ENCODE measurements at regions not wholly inside any gene's neighbourhood (a gene's known extent, or its start where the extent isn't known, plus 50 kb on each side); places are given as distances from the start of the nearest gene placed in this dataset.

GRCh38 chr3:27536491-27536890, 52.3 kb upstream of the SLC4A7 start:
- TF ChIP-seq PRDM6 (tag by site-specific recombination; IDR thresholded peaks at IDR 0.05) (no peak), ZFP69B (tag by site-specific recombination; IDR thresholded peaks at IDR 0.05) (no peak), ZNF621 (tag by site-specific recombination; IDR thresholded peaks at IDR 0.05) (no peak)
- no peak overlapping the region for H3K4me3 ChIP-seq (ENCODE audit: low read depth, low read length)
- H3K4me1 ChIP-seq (ENCODE audit: control insufficient read depth, insufficient read depth, low read length): peaks cover 2% of the 10 kb centered on the region; the same call in 1 of the 2 replicates
- no peak overlapping the region for H3K27ac ChIP-seq (ENCODE audit: extremely low read depth, low read depth, low read length)
- H3K9me3 ChIP-seq (ENCODE audit: control insufficient read depth, insufficient read depth, low read depth, low read length): no peaks in the 10 kb centered on the region
- ChIA-PET CTCF (no interaction called here), POLR2A (no interaction called here)
- H3K36me3 ChIP-seq (ENCODE audit: control insufficient read depth in 2 of 2, insufficient read depth in 1 of 2, low read length in 2 of 2): no peaks in the 10 kb centered on the region

GRCh38 chr3:27535809-27536392, 51.7 kb upstream of the SLC4A7 start:
- peaks cover 2% of the 10 kb centered on the region; the same call in 1 of the 2 replicates for H3K4me1 ChIP-seq (ENCODE audit: control insufficient read depth, insufficient read depth, low read length)
- TF ChIP-seq ZNF239 (tag by site-specific recombination; IDR thresholded peaks at IDR 0.05) (no peak), ZNF660 (tag by site-specific recombination; IDR thresholded peaks at IDR 0.05) (no peak), ZSCAN4 (tag by site-specific recombination; IDR thresholded peaks at IDR 0.05) (no peak), ZNF157 (tag by site-specific recombination; IDR thresholded peaks at IDR 0.05) (no peak), ZFP37 (tag by site-specific recombination; IDR thresholded peaks at IDR 0.05) (no peak), GLI4 (tag by site-specific recombination; IDR thresholded peaks at IDR 0.05) (no peak), ZNF610 (tag by site-specific recombination; IDR thresholded peaks at IDR 0.05; ENCODE audit: borderline replicate concordance) (no peak), PATZ1 (tag by site-specific recombination; IDR thresholded peaks at IDR 0.05) (no peak), ZNF596 (tag by site-specific recombination; IDR thresholded peaks at IDR 0.05) (no peak)
- no peaks in the 10 kb centered on the region for H3K9me3 ChIP-seq (ENCODE audit: control insufficient read depth, insufficient read depth, low read depth, low read length)
- H3K36me3 ChIP-seq (ENCODE audit: control insufficient read depth in 2 of 2, insufficient read depth in 1 of 2, low read length in 2 of 2): no peaks in the 10 kb centered on the region
- ChIA-PET CTCF (no interaction called here), POLR2A (no interaction called here)
- H3K27ac ChIP-seq (ENCODE audit: extremely low read depth, low read depth, low read length): no peak overlapping the region
- H3K4me3 ChIP-seq (ENCODE audit: low read depth, low read length): no peak overlapping the region

GRCh38 chr3:27533718-27534573, 49.8 kb upstream of the SLC4A7 start:
- Histone ChIP-seq H3K36me3 (ENCODE audit: control insufficient read depth in 2 of 2, insufficient read depth in 1 of 2, low read length in 2 of 2) (no peaks in the 10 kb centered on the region), H3K27ac (ENCODE audit: extremely low read depth, low read depth, low read length) (no peak overlapping the region), H3K4me1 (ENCODE audit: control insufficient read depth, insufficient read depth, low read length) (peaks cover 2% of the 10 kb centered on the region; the same call in 1 of the 2 replicates), H3K9me3 (ENCODE audit: control insufficient read depth, insufficient read depth, low read depth, low read length) (no peaks in the 10 kb centered on the region), H3K4me3 (ENCODE audit: low read depth, low read length) (no peak overlapping the region)
- POLR2A ChIA-PET: no interaction called here
- CTCF ChIA-PET: no interaction called here
- peak; percentile 35; the same call in 1 of the 2 replicates for TF ChIP-seq IKZF3 (tag by site-specific recombination; IDR thresholded peaks at IDR 0.05)
- TF ChIP-seq ZNF184 (tag by site-specific recombination; IDR thresholded peaks at IDR 0.05): peak; percentile 93
- no peak for TF ChIP-seq BCL11A (tag by site-specific recombination; IDR thresholded peaks at IDR 0.05; ENCODE audit: low read depth)
- no peak for TF ChIP-seq ZNF426 (tag by site-specific recombination; IDR thresholded peaks at IDR 0.05)
- TF ChIP-seq ZNF843 (tag by site-specific recombination; IDR thresholded peaks at IDR 0.05): no peak
- TF ChIP-seq ZNF174 (tag by site-specific recombination; IDR thresholded peaks at IDR 0.05): no peak
- TF ChIP-seq ZNF394 (tag by site-specific recombination; IDR thresholded peaks at IDR 0.05; ENCODE audit: borderline replicate concordance): no peak
- no peak for TF ChIP-seq ZBTB17 (tag by site-specific recombination; IDR thresholded peaks at IDR 0.05)
- TF ChIP-seq ZNF335 (tag by site-specific recombination; conservative IDR thresholded peaks at IDR 0.05): 0 out of 2 replicates have a peak, but pooled peaks have one; percentile 12
- peak; percentile 55; the same call in 1 of the 2 replicates for TF ChIP-seq ZNF660 (tag by site-specific recombination; IDR thresholded peaks at IDR 0.05)
- no peak for TF ChIP-seq ZBTB1 (tag by site-specific recombination; IDR thresholded peaks at IDR 0.05)
- no peak for TF ChIP-seq ZFP37 (tag by site-specific recombination; IDR thresholded peaks at IDR 0.05)
- peak; percentile 76 for TF ChIP-seq GLIS1 (tag by site-specific recombination; IDR thresholded peaks at IDR 0.05)
- TF ChIP-seq ZBTB48 (tag by site-specific recombination; IDR thresholded peaks at IDR 0.05): no peak
- no peak for TF ChIP-seq ZNF704 (tag by site-specific recombination; IDR thresholded peaks at IDR 0.05)
- TF ChIP-seq ZNF146 (tag by site-specific recombination; IDR thresholded peaks at IDR 0.05): no peak

Data from HEK293 (cell line).